ENCODE measurements at regions not wholly inside any gene's neighbourhood (a gene's known extent, or its start where the extent isn't known, plus 50 kb on each side); places are given as distances from the start of the nearest gene placed in this dataset.

- no peak for DNase-seq (ENCODE audit: low spot score)
- TF ChIP-seq CTCF (IDR thresholded peaks at IDR 0.05; ENCODE audit: extremely low read depth, missing control alignments), result no peak
Observed at GRCh38 chr6:92753956-92754355, 665.4 kb downstream of the EPHA7 start.

- no peak for DNase-seq (ENCODE audit: low spot score)
- TF ChIP-seq CTCF (IDR thresholded peaks at IDR 0.05; ENCODE audit: extremely low read depth, missing control alignments), result no peak
Observed at GRCh38 chr6:92752114-92752513, 667.2 kb downstream of the EPHA7 start.

- no peak for DNase-seq (ENCODE audit: low spot score)
- TF ChIP-seq CTCF (IDR thresholded peaks at IDR 0.05; ENCODE audit: extremely low read depth, missing control alignments), result no peak
Observed at GRCh38 chr6:92748131-92748530, 671.2 kb downstream of the EPHA7 start.

- TF ChIP-seq CTCF (IDR thresholded peaks at IDR 0.05; ENCODE audit: extremely low read depth, missing control alignments), result no peak
- DNase-seq (ENCODE audit: low spot score), result no peak
Observed at GRCh38 chr6:92737983-92738382, 681.4 kb downstream of the EPHA7 start.

- no peak for TF ChIP-seq CTCF (IDR thresholded peaks at IDR 0.05; ENCODE audit: extremely low read depth, missing control alignments)
- DNase-seq (ENCODE audit: low spot score), result no peak
Observed at GRCh38 chr6:92723390-92723931, 695.9 kb downstream of the EPHA7 start.

GRCh38 chr6:92719773-92720172 lies 699.6 kb downstream of the EPHA7 start:
- no peak for DNase-seq (ENCODE audit: low spot score)
- no peak for TF ChIP-seq CTCF (IDR thresholded peaks at IDR 0.05; ENCODE audit: extremely low read depth, missing control alignments)

- no peak for DNase-seq (ENCODE audit: low spot score)
- TF ChIP-seq CTCF (IDR thresholded peaks at IDR 0.05; ENCODE audit: extremely low read depth, missing control alignments), result no peak
Observed at GRCh38 chr6:92716638-92717037, 702.7 kb downstream of the EPHA7 start.

All from GM20000 (cell line).